ENCODE measurements at regions not wholly inside any gene's neighbourhood (a gene's known extent, or its start where the extent isn't known, plus 50 kb on each side); places are given as distances from the start of the nearest gene placed in this dataset.

GRCh38 chr4:34469516-34469915 lies 1774.8 kb downstream of the ARAP2 start:
- no peak for ATAC-seq
- TF ChIP-seq ZNF8 (CRISPR knock-in tag; IDR thresholded peaks at IDR 0.05) = no peak
- TF ChIP-seq BACH2 (CRISPR knock-in tag; IDR thresholded peaks at IDR 0.05; ENCODE audit: borderline replicate concordance) = no peak
- TF ChIP-seq ISL1 (CRISPR knock-in tag; IDR thresholded peaks at IDR 0.05) = no peak
- no peak for TF ChIP-seq POU6F1 (CRISPR knock-in tag; IDR thresholded peaks at IDR 0.05; ENCODE audit: borderline replicate concordance, low read depth)

GRCh38 chr4:34485252-34485651 lies 1759.1 kb downstream of the ARAP2 start:
- ATAC-seq = no peak
- no peak for TF ChIP-seq ZNF8 (CRISPR knock-in tag; IDR thresholded peaks at IDR 0.05)
- no peak for TF ChIP-seq ESRRG (CRISPR knock-in tag; IDR thresholded peaks at IDR 0.05)
- no peak for TF ChIP-seq CSRNP3 (CRISPR knock-in tag; IDR thresholded peaks at IDR 0.05)
- TF ChIP-seq ARNTL (CRISPR knock-in tag; IDR thresholded peaks at IDR 0.05; ENCODE audit: borderline replicate concordance, low read depth) = no peak
- no peak for TF ChIP-seq PPARA (CRISPR knock-in tag; IDR thresholded peaks at IDR 0.05; ENCODE audit: borderline replicate concordance)
- TF ChIP-seq TCF4 (CRISPR knock-in tag; IDR thresholded peaks at IDR 0.05; ENCODE audit: borderline replicate concordance) = no peak
- TF ChIP-seq GLIS3 (CRISPR knock-in tag; IDR thresholded peaks at IDR 0.05) = no peak
- no peak for TF ChIP-seq TOX (CRISPR knock-in tag; IDR thresholded peaks at IDR 0.05; ENCODE audit: borderline replicate concordance)
- no peak for TF ChIP-seq TSHZ2 (CRISPR knock-in tag; IDR thresholded peaks at IDR 0.05)
- no peak for TF ChIP-seq ZFP30 (CRISPR knock-in tag; IDR thresholded peaks at IDR 0.05)
- TF ChIP-seq RARB (CRISPR knock-in tag; IDR thresholded peaks at IDR 0.05) = no peak
- no peak for TF ChIP-seq SNAI2 (CRISPR knock-in tag; IDR thresholded peaks at IDR 0.05)
- no peak for TF ChIP-seq ZFP3 (CRISPR knock-in tag; IDR thresholded peaks at IDR 0.05)
- no peak for TF ChIP-seq CSDC2 (CRISPR knock-in tag; IDR thresholded peaks at IDR 0.05)

GRCh38 chr4:34486461-34487363 lies 1757.6 kb downstream of the ARAP2 start:
- no peak for ATAC-seq
- TF ChIP-seq ZC3H10 (CRISPR knock-in tag; IDR thresholded peaks at IDR 0.05) = no peak
- no peak for TF ChIP-seq POU6F1 (CRISPR knock-in tag; IDR thresholded peaks at IDR 0.05; ENCODE audit: borderline replicate concordance, low read depth)
- no peak for TF ChIP-seq CSDC2 (CRISPR knock-in tag; IDR thresholded peaks at IDR 0.05)
- TF ChIP-seq SNAI2 (CRISPR knock-in tag; IDR thresholded peaks at IDR 0.05) = no peak
- TF ChIP-seq ARNTL (CRISPR knock-in tag; IDR thresholded peaks at IDR 0.05; ENCODE audit: borderline replicate concordance, low read depth) = no peak
- no peak for TF ChIP-seq CREB5 (CRISPR knock-in tag; IDR thresholded peaks at IDR 0.05; ENCODE audit: low read depth)
- TF ChIP-seq PATZ1 (CRISPR knock-in tag; IDR thresholded peaks at IDR 0.05; ENCODE audit: borderline replicate concordance) = no peak
- no peak for TF ChIP-seq ZFP3 (CRISPR knock-in tag; IDR thresholded peaks at IDR 0.05)
- TF ChIP-seq GLIS3 (CRISPR knock-in tag; IDR thresholded peaks at IDR 0.05) = no peak
- TF ChIP-seq ESRRG (CRISPR knock-in tag; IDR thresholded peaks at IDR 0.05) = no peak
- no peak for TF ChIP-seq PPARA (CRISPR knock-in tag; IDR thresholded peaks at IDR 0.05; ENCODE audit: borderline replicate concordance)
- no peak for TF ChIP-seq BACH2 (CRISPR knock-in tag; IDR thresholded peaks at IDR 0.05; ENCODE audit: borderline replicate concordance)
- TF ChIP-seq CSRNP3 (CRISPR knock-in tag; IDR thresholded peaks at IDR 0.05) = no peak

Measured in SK-N-SH treated with all-trans-retinoic acid at 6 μM for 48 hours (cell line).